RWPE2 (cell line): ENCODE measurements at regions not wholly inside any gene's neighbourhood (a gene's known extent, or its start where the extent isn't known, plus 50 kb on each side); places are given as distances from the start of the nearest gene placed in this dataset.
"Not testable (repeated sequence)": the region's sequence is repeated elsewhere in the genome, so short reads cannot be mapped to it uniquely, and the experiment has no call there.

Source experiments
- ATAC-seq: fragments of 200-7000 bp; cut with Tn5 transposase; 3 replicates; pipeline ENCODE4 v1.9.1; 2021; ENCODE audit warnings: low read depth
- DNase-seq: peaks from one replicate; pipeline ENCODE4 v3.0.0-alpha.2; 2020; ENCODE audit warnings: low spot score
- H3K27ac ChIP-seq: fragments of 450-650 bp; 2 replicates; pipeline ENCODE4 v1.5.1; 2017; ENCODE audit warnings: mild to moderate bottlenecking; ENCODE audit not compliant: poor library complexity, severe bottlenecking
- H3K27me3 ChIP-seq: fragments of 250-450 bp; sonication (Bioruptor Pico); 2 replicates; pipeline ENCODE4 v1.5.1; 2021; ENCODE audit warnings: mild to moderate bottlenecking, moderate library complexity; ENCODE audit not compliant: insufficient read depth, poor library complexity, severe bottlenecking
- H3K36me3 ChIP-seq: fragments of 250-450 bp; sonication (Bioruptor Pico); 2 replicates; pipeline ENCODE4 v1.5.1; 2020; ENCODE audit warnings: low read depth, mild to moderate bottlenecking, moderate library complexity
- H3K4me1 ChIP-seq: fragments of 250-450 bp; sonication (Bioruptor Pico); 2 replicates; pipeline ENCODE4 v1.5.1; 2021; ENCODE audit warnings: mild to moderate bottlenecking, moderate library complexity; ENCODE audit not compliant: insufficient read depth, poor library complexity, severe bottlenecking
- H3K4me3 ChIP-seq: fragments of 250-450 bp; sonication (Bioruptor Pico); 2 replicates; pipeline ENCODE4 v1.5.1; 2021; ENCODE audit warnings: mild to moderate bottlenecking, moderate library complexity; ENCODE audit not compliant: severe bottlenecking
- H3K9me3 ChIP-seq: fragments of 250-450 bp; sonication (Bioruptor Pico); 2 replicates; pipeline ENCODE4 v1.5.1; 2021; ENCODE audit warnings: mild to moderate bottlenecking, moderate library complexity; ENCODE audit not compliant: severe bottlenecking
- TF ChIP-seq, protein P1 (sequence below): fragments of 450-650 bp; IDR thresholded peaks from one replicate; pipeline ENCODE4 v1.5.1; 2017; ENCODE audit warnings: mild to moderate bottlenecking, moderate library complexity; ENCODE audit not compliant: poor library complexity, severe bottlenecking

DNA sequence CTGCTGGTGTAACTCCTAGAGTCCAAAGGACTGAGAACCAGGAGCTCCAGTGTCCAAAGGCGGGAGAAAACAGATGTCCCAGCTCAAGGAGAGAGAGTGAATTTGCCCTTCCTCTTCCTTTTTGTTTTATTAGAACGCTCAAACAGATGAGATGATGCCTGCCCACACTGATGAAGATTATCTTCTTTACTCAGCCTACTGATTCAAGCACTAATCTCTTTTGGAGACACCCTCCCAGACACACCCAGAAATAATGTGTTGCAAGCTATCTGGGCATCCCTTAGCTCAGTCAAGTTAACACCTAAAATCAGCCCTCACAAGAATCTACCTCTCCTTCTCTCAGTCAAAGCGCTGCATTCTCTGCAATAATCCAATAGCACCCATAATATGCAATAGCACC is 78.2 kb upstream of the BCL2L14 start:
- H3K9me3 ChIP-seq: no peaks in the 10 kb centered on the region
- TF ChIP-seq, protein P1, sequence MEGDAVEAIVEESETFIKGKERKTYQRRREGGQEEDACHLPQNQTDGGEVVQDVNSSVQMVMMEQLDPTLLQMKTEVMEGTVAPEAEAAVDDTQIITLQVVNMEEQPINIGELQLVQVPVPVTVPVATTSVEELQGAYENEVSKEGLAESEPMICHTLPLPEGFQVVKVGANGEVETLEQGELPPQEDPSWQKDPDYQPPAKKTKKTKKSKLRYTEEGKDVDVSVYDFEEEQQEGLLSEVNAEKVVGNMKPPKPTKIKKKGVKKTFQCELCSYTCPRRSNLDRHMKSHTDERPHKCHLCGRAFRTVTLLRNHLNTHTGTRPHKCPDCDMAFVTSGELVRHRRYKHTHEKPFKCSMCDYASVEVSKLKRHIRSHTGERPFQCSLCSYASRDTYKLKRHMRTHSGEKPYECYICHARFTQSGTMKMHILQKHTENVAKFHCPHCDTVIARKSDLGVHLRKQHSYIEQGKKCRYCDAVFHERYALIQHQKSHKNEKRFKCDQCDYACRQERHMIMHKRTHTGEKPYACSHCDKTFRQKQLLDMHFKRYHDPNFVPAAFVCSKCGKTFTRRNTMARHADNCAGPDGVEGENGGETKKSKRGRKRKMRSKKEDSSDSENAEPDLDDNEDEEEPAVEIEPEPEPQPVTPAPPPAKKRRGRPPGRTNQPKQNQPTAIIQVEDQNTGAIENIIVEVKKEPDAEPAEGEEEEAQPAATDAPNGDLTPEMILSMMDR: no peak
- no peaks in the 10 kb centered on the region for H3K4me1 ChIP-seq
- H3K36me3 ChIP-seq: no peaks in the 10 kb centered on the region
- no peak overlapping the region for H3K27ac ChIP-seq
- ATAC-seq (no peak), DNase-seq (no peak)
- H3K4me3 ChIP-seq: no peak overlapping the region
- no peaks in the 10 kb centered on the region for H3K27me3 ChIP-seq

GRCh38 chr12:11998307-11998943 is 72.3 kb upstream of the BCL2L14 start:
- not testable (repeated sequence) for H3K27me3 ChIP-seq, H3K9me3 ChIP-seq, H3K4me1 ChIP-seq, H3K4me3 ChIP-seq, H3K36me3 ChIP-seq, H3K27ac ChIP-seq, DNase-seq
- ATAC-seq: peak; percentile 38; the same call in 1 of the 3 replicates

DNA sequence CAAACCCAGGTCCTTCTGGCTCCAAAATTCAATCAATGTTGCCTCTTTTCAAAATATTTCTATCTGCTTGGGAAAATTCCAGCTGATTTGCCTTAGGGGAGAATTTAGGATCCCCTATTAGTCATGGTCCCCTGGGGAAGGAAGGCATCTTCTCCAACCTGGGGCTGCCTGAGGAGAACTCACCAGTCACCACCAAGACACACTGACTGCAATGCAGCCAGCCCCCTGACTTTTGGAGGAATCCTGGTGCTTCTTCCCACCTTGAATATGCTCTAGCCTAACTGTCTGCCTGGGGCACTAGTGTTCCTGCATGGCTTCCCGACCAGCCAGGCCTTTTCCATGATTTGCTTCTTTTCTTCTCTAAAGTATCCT is 71.8 kb upstream of the BCL2L14 start:
- Histone ChIP-seq H3K9me3 (no peaks in the 10 kb centered on the region), H3K36me3 (no peaks in the 10 kb centered on the region), H3K27ac (no peak overlapping the region), H3K4me3 (no peak overlapping the region), H3K27me3 (no peaks in the 10 kb centered on the region), H3K4me1 (no peaks in the 10 kb centered on the region)
- no peak for ATAC-seq
- TF ChIP-seq, protein P1: no peak
- no peak for DNase-seq

DNA sequence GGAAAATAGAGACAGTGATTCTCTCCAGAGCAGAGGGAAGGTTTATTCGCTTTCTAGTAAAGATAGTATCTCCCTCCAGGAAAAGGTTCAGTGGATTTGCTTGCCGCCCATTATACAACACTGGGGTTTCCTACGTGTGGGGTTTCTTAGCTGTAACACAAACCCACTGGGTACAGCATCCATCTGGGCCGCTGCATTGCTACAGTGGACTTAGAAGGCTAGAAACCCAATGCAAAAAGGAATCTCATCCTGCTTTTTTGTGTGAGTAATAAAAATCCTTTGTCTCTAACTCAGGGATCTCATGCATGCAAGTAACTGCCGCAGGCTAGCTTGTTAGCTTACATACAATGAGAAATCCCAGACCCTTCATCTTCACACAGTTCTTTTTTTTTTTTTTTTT is 67.1 kb upstream of the BCL2L14 start:
- ATAC-seq (no peak), DNase-seq (no peak)
- Histone ChIP-seq H3K27ac (no peak overlapping the region), H3K4me1 (no peaks in the 10 kb centered on the region), H3K36me3 (no peaks in the 10 kb centered on the region), H3K27me3 (no peaks in the 10 kb centered on the region), H3K4me3 (no peak overlapping the region), H3K9me3 (no peaks in the 10 kb centered on the region)
- TF ChIP-seq, protein P1: no peak

- no peak overlapping the region for H3K4me3 ChIP-seq
- H3K36me3 ChIP-seq: no peaks in the 10 kb centered on the region
- ATAC-seq (no peak), DNase-seq (no peak)
- TF ChIP-seq, protein P1: no peak
- H3K4me1 ChIP-seq: no peaks in the 10 kb centered on the region
- no peaks in the 10 kb centered on the region for H3K9me3 ChIP-seq
- H3K27me3 ChIP-seq: no peaks in the 10 kb centered on the region
- H3K27ac ChIP-seq: no peak overlapping the region
Measured at GRCh38 chr12:12004524-12004923, 66.2 kb upstream of the BCL2L14 start.
